GM18951 (cell line): ENCODE measurements at regions not wholly inside any gene's neighbourhood (a gene's known extent, or its start where the extent isn't known, plus 50 kb on each side); places are given as distances from the start of the nearest gene placed in this dataset.

Source experiments
- POLR2A ChIP-seq: IDR thresholded peaks from 4 replicates; pipeline ENCODE4 v1.6.1; 2011; ENCODE audit warnings: mild to moderate bottlenecking; ENCODE audit not compliant: insufficient read length, insufficient read depth; ENCODE audit errors: extremely low read depth
- in situ Hi-C: fragments of 300-500 bp; cut with MboI; formaldehyde crosslinking; loops from one replicate; pipeline ENCODE4 v1.12.0; 2022; ENCODE audit warnings: low sequenced_read_pairs, mixed read lengths, inconsistent platforms; ENCODE audit not compliant: unreplicated experiment

GRCh38 chr6:166785131-166785530, 158.1 kb upstream of the RPS6KA2 start:
- no peak for TF ChIP-seq POLR2A
- in situ Hi-C loops: no loop called here

GRCh38 chr6:166784691-166785090, 157.6 kb upstream of the RPS6KA2 start:
- TF ChIP-seq POLR2A: no peak
- in situ Hi-C loops: no loop called here

- TF ChIP-seq POLR2A: no peak
- in situ Hi-C loops: no loop called here
Observed at GRCh38 chr6:166782520-166782919, 155.5 kb upstream of the RPS6KA2 start.

- in situ Hi-C loops: no loop called here
- no peak for TF ChIP-seq POLR2A
Observed at GRCh38 chr6:166781331-166781730, 154.3 kb upstream of the RPS6KA2 start.

GRCh38 chr6:166779963-166780683, 153.1 kb upstream of the RPS6KA2 start:
- in situ Hi-C loops: loop anchor here (10.0 kb wide), 1 partner anchor 215 kb away; the partner anchor contains the start of gene CEP43

GRCh38 chr6:166779381-166779780, 152.3 kb upstream of the RPS6KA2 start:
- in situ Hi-C loops: loop anchor here (10.0 kb wide), 1 partner anchor 215 kb away; the partner anchor contains the start of gene CEP43
- no peak for TF ChIP-seq POLR2A

More at GRCh38 chr6:166779963-166780683, 153.1 kb upstream of the RPS6KA2 start:
- no peak for TF ChIP-seq POLR2A

GRCh38 chr6:166778776-166779175, 151.7 kb upstream of the RPS6KA2 start:
- in situ Hi-C loops: loop anchor here (10.0 kb wide), 1 partner anchor 216 kb away; the partner anchor contains the start of gene CEP43
- TF ChIP-seq POLR2A: no peak

GRCh38 chr6:166778046-166778445, 151.0 kb upstream of the RPS6KA2 start:
- TF ChIP-seq POLR2A: no peak
- in situ Hi-C loops: loop anchor here (10.0 kb wide), 1 partner anchor 217 kb away; the partner anchor contains the start of gene CEP43

GRCh38 chr6:166777096-166777630, 150.1 kb upstream of the RPS6KA2 start:
- in situ Hi-C loops: loop anchor here (10.0 kb wide), 1 partner anchor 218 kb away; the partner anchor contains the start of gene CEP43
- no peak for TF ChIP-seq POLR2A

GRCh38 chr6:166776571-166776970, 149.5 kb upstream of the RPS6KA2 start:
- in situ Hi-C loops: loop anchor here (10.0 kb wide), 1 partner anchor 218 kb away; the partner anchor contains the start of gene CEP43
- no peak for TF ChIP-seq POLR2A

- in situ Hi-C loops: loop anchor here (10.0 kb wide), 1 partner anchor 219 kb away; the partner anchor contains the start of gene CEP43
- no peak for TF ChIP-seq POLR2A
Observed at GRCh38 chr6:166775923-166776220, 148.8 kb upstream of the RPS6KA2 start.

GRCh38 chr6:166775180-166775922, 148.3 kb upstream of the RPS6KA2 start:
- no peak for TF ChIP-seq POLR2A
- in situ Hi-C loops: loop anchor here (10.0 kb wide), 1 partner anchor 219 kb away; the partner anchor contains the start of gene CEP43

- in situ Hi-C loops: loop anchor here (10.0 to 25.0 kb wide), 3 partner anchors 220 to 588 kb away; partner anchors contain the start of gene CEP43
- TF ChIP-seq POLR2A: no peak
Observed at GRCh38 chr6:166774770-166775169, 147.7 kb upstream of the RPS6KA2 start.
